GM19372 (cell line): ENCODE measurements at regions not wholly inside any gene's neighbourhood (a gene's known extent, or its start where the extent isn't known, plus 50 kb on each side); places are given as distances from the start of the nearest gene placed in this dataset.
"Not testable (repeated sequence)": the region's sequence is repeated elsewhere in the genome, so short reads cannot be mapped to it uniquely, and the experiment has no call there.

Experiments
- ATAC-seq: cut with Tn5 transposase; IDR thresholded peaks from one replicate; pipeline ENCODE4 v1.9.1; 2021; ENCODE audit warnings: mild to moderate bottlenecking, low read depth, moderate library complexity; ENCODE audit not compliant: unreplicated experiment

- no peak for ATAC-seq
Measured at GRCh38 chr6:144969602-144970272, 684.6 kb downstream of the UTRN start.

- not testable (repeated sequence) for ATAC-seq
Measured at GRCh38 chr6:144977250-144977864, 692.2 kb downstream of the UTRN start.

GRCh38 chr6:144978208-144978607 lies 693.1 kb downstream of the UTRN start:
- ATAC-seq, result no peak

GRCh38 chr6:144986271-144986670 lies 701.1 kb downstream of the UTRN start:
- ATAC-seq, result no peak

- ATAC-seq, result no peak
Measured at GRCh38 chr6:144989319-144990107, 704.4 kb downstream of the UTRN start.

- no peak for ATAC-seq
Measured at GRCh38 chr6:144990784-144991183, 705.6 kb downstream of the UTRN start.

GRCh38 chr6:144993870-144994269 lies 708.7 kb downstream of the UTRN start:
- no peak for ATAC-seq

GRCh38 chr6:144997996-144998395 lies 712.9 kb downstream of the UTRN start:
- no peak for ATAC-seq

GRCh38 chr6:144999127-144999526 lies 714.0 kb downstream of the UTRN start:
- no peak for ATAC-seq

GRCh38 chr6:145003145-145003544 lies 718.0 kb downstream of the UTRN start:
- ATAC-seq, result no peak

- no peak for ATAC-seq
Measured at GRCh38 chr6:145006914-145007313, 721.8 kb downstream of the UTRN start.

GRCh38 chr6:145008715-145009114 lies 723.6 kb downstream of the UTRN start:
- no peak for ATAC-seq

- no peak for ATAC-seq
Measured at GRCh38 chr6:145009711-145010110, 724.6 kb downstream of the UTRN start.

GRCh38 chr6:145012039-145012662 lies 723.2 kb downstream of the EPM2A start:
- ATAC-seq, result no peak

GRCh38 chr6:145015739-145016558 lies 719.4 kb downstream of the EPM2A start:
- ATAC-seq, result no peak

GRCh38 chr6:145017051-145017450 lies 718.3 kb downstream of the EPM2A start:
- ATAC-seq, result no peak

GRCh38 chr6:145017516-145017915 lies 717.8 kb downstream of the EPM2A start:
- no peak for ATAC-seq

GRCh38 chr6:145018027-145018426 lies 717.3 kb downstream of the EPM2A start:
- ATAC-seq, result no peak

GRCh38 chr6:145020114-145020513 lies 715.2 kb downstream of the EPM2A start:
- ATAC-seq, result no peak

GRCh38 chr6:145020543-145020942 lies 714.8 kb downstream of the EPM2A start:
- ATAC-seq, result no peak
